ENCODE measurements at regions not wholly inside any gene's neighbourhood (a gene's known extent, or its start where the extent isn't known, plus 50 kb on each side); places are given as distances from the start of the nearest gene placed in this dataset.

- ATAC-seq = no peak
These were observed 215.5 kb upstream of the TMEM161B start for GRCh38 chr5:88483964-88484672.

- ATAC-seq = no peak
These were observed 212.3 kb upstream of the TMEM161B start for GRCh38 chr5:88480801-88481499.

- no peak for ATAC-seq
These were observed 211.6 kb upstream of the TMEM161B start for GRCh38 chr5:88480245-88480644.

- no peak for ATAC-seq
These were observed 205.9 kb upstream of the TMEM161B start for GRCh38 chr5:88474574-88474973.

- ATAC-seq = no peak
These were observed 202.1 kb upstream of the TMEM161B start for GRCh38 chr5:88470745-88471144.

- ATAC-seq = no peak
These were observed 191.3 kb upstream of the TMEM161B start for GRCh38 chr5:88459971-88460370.

GRCh38 chr5:88452820-88453219 lies 184.2 kb upstream of the TMEM161B start:
- ATAC-seq = no peak

GRCh38 chr5:88450239-88450638 lies 181.6 kb upstream of the TMEM161B start:
- no peak for ATAC-seq

- no peak for ATAC-seq
These were observed 169.4 kb upstream of the TMEM161B start for GRCh38 chr5:88438006-88438405.

- no peak for ATAC-seq
These were observed 167.6 kb upstream of the TMEM161B start for GRCh38 chr5:88436290-88436689.

GRCh38 chr5:88428633-88429032 lies 160.0 kb upstream of the TMEM161B start:
- no peak for ATAC-seq

- ATAC-seq = no peak
These were observed 157.8 kb upstream of the TMEM161B start for GRCh38 chr5:88426441-88426840.

GRCh38 chr5:88425124-88425523 lies 156.5 kb upstream of the TMEM161B start:
- ATAC-seq = no peak

GRCh38 chr5:88419931-88420330 lies 151.3 kb upstream of the TMEM161B start:
- no peak for ATAC-seq

- ATAC-seq = no peak
These were observed 138.7 kb upstream of the TMEM161B start for GRCh38 chr5:88407341-88407740.

GRCh38 chr5:88405783-88406182 lies 137.1 kb upstream of the TMEM161B start:
- no peak for ATAC-seq

GRCh38 chr5:88404405-88404804 lies 135.8 kb upstream of the TMEM161B start:
- no peak for ATAC-seq

- ATAC-seq = no peak
These were observed 133.0 kb upstream of the TMEM161B start for GRCh38 chr5:88401686-88402085.

GRCh38 chr5:88401228-88401627 lies 132.6 kb upstream of the TMEM161B start:
- no peak for ATAC-seq

- ATAC-seq = no peak
These were observed 130.9 kb upstream of the TMEM161B start for GRCh38 chr5:88399561-88399960.

- no peak for ATAC-seq
These were observed 129.7 kb upstream of the TMEM161B start for GRCh38 chr5:88398316-88398715.

- no peak for ATAC-seq
These were observed 128.2 kb upstream of the TMEM161B start for GRCh38 chr5:88396751-88397281.

GRCh38 chr5:88396000-88396535 lies 127.4 kb upstream of the TMEM161B start:
- ATAC-seq = no peak

GRCh38 chr5:88395264-88395663 lies 126.6 kb upstream of the TMEM161B start:
- ATAC-seq = no peak
